GM08714 (cell line): ENCODE measurements at regions not wholly inside any gene's neighbourhood (a gene's known extent, or its start where the extent isn't known, plus 50 kb on each side); places are given as distances from the start of the nearest gene placed in this dataset.

Source experiments
- H3K4me3 ChIP-seq: fragments of 200-500 bp; sonication (Bioruptor generic); 2 replicates; pipeline ENCODE4 v1.5.1; 2014; ENCODE audit warnings: mild to moderate bottlenecking, low read length, inconsistent platforms
- ZNF274 ChIP-seq: IDR thresholded peaks from 2 replicates; pipeline ENCODE4 v1.6.1; 2012; ENCODE audit warnings: mild to moderate bottlenecking, low read depth, low read length

DNA sequence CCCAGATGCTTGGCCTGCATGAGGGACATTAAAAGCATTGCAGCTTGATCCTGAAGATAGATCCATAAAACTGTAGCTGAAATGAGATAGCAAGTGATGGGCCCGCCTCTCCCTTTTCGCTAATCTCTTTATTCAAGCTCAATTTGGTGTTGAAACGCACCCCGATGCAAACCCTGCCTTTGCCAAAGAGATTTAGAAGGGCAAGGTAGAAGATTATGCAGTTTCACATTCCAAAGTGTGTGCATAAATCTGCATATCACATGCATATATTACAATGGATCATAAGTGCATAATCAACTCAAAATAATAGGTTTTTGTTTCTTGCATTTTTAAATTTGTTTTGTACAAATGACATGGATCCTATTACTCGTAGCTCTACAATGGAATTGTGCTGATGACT is 80.1 kb upstream of the SHANK2 start:
- no peak overlapping the region for H3K4me3 ChIP-seq
- TF ChIP-seq ZNF274: no peak

DNA sequence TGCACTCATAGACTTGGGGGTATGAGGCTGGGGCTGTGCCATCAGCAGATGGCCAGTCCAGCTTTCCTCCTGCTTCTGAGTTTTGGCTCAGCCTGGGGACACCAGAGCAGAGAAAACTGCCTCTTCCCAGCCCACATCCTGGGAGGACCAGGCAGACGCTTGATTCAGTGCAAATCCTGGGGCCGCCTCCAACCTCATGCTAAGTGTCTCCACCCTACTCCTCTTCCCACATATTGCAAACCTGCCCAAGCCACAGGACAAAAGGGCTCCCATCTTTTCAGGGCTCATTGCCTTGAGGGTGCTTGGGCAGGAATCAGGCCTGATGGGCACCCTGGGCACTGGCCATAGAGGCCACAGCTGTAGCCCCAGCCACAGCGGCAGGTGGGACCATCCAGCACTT is 79.7 kb upstream of the SHANK2 start:
- no peak overlapping the region for H3K4me3 ChIP-seq

DNA sequence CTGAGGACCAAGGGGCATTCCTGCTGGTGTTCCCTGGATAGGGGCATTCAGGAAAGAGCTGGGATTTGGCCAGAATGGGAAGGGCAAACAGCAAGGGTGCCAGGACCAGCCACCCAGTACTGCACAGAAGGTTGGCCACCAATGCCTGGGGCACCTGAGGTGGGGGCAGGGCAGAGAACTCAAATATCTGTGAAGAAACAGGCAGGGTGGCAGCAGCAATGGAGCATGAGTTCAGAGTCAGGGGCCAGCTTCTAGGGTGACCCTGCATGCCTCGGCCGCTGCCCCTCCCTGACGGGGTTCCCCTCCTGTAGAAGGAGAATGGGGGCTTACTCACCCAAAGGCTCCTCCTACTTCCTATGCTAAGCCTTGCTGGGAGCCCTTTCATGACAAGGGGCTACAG is 79.3 kb upstream of the SHANK2 start:
- no peak overlapping the region for H3K4me3 ChIP-seq
- no peak for TF ChIP-seq ZNF274

More for the DNA sequence above, 79.7 kb upstream of the SHANK2 start:
- no peak for TF ChIP-seq ZNF274

DNA sequence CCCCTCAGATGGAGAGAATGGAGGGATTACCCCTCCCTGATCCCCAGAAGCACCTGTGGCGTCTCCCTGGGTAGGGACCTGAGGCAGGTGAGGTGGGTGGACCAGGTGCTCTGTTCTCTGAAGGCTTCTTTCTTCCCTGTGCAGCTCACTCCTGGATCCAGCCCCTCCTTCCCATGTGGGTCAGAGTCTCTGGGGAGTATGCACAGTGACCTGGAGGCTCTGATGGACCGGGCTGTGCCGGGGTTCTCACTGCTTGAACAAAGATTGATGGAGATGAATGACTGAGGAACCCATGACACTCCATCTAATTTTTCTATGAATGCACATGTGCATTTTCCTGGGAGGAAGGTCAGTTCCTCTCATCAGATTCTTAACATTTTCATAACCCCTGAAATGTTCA is 78.6 kb upstream of the SHANK2 start:
- TF ChIP-seq ZNF274: no peak
- no peak overlapping the region for H3K4me3 ChIP-seq

DNA sequence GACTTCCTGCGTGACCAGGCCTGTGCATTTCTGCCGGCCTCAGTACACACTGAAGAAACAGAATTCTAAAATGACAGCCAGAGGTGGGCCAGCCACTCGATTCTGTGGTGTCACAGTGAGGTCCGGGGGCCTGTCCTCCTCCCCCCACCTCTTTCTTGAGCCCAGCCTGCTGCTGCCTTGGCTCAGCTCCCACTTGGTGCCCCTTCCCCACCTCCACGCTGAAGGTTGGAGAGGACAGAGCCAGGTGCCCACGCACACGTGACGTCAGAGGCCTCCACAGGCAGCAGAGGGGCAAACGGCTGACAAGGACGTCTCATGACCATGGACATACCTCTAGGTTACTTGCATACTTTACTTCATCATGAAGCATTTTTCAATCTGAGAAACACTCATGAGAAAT is 78.0 kb upstream of the SHANK2 start:
- H3K4me3 ChIP-seq: no peak overlapping the region
- no peak for TF ChIP-seq ZNF274

DNA sequence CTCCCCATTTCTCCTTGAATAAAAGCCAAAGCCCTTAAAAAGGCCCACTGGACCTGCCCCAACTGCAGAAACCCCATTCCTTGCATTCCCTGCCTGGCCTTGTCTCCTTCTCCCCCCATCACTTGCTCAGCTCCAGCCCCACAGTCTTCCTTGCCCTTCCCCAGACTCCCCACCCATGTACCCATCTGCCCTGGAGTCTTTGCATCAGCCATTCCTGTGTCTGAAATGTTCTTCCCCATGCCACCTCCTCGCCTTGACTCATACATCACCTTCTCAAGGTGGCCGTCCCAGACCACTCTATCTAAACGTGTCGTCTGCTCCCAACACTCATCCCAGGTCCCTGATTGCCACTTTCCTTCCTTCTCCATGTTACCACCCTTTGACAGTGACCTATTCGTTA is 77.4 kb upstream of the SHANK2 start:
- no peak for TF ChIP-seq ZNF274
- no peak overlapping the region for H3K4me3 ChIP-seq

DNA sequence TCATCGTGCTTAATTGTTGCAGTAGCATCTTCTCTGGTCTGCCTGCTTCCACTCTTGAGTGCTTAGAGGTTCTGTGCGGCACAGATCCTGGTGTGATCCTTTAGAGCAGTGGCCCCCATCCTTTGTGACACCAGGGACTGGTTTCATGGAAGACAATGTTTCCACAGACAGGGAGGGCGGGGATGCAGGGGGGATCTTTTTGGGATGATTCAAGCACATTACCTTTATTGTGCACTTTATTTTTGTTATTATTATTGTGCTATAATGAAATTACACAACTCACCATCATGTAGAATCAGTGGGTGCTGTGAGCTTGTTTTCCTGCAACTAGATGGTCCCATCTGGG is 76.8 kb upstream of the SHANK2 start:
- TF ChIP-seq ZNF274: no peak
- H3K4me3 ChIP-seq: no peak overlapping the region

DNA sequence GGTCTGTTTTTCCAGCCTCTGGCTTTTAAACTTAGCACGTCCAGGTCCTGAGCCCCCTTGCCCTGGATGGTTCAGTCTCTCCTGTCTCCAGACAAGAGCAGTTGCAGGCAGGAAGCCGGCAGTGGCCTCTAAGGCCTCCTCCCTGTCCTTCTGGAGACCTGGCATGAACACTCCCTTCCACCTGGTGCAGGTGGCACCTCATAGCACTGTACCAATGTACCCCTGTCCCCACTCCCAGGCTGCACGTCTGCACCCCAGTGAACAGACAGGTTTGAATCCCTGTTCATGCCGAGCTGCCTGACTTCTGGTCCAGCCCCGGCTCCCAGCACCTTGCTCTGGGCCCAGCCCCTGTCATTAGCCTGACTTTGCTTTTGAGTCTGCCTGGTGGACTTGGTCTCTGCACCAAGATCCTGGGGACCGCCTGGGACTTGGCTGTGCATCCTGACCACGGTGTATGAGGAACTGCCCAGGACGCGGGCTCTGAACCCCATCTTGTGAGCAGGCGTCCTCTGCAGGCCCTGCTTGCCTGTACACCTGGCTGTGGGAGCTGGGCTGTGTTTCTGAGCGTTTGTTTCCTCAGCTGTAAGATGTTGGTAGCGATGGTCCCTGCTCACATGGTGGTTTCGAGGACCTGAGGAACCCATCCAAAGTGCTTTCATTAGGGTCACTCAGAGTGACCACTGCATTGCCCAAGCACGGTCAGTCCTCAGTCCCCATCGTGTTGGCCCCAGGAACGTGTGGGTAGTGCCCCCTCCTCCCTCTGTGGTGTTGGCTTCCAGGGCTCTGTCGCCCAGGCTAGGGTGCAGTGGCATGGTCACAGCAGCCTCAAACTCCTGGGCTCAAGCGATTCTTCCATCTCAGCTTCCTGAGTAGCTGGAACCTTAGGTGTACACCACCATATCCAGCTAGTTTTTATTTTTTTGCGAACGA is 75.0 kb upstream of the SHANK2 start:
- no peak for TF ChIP-seq ZNF274
- H3K4me3 ChIP-seq: no peak overlapping the region

DNA sequence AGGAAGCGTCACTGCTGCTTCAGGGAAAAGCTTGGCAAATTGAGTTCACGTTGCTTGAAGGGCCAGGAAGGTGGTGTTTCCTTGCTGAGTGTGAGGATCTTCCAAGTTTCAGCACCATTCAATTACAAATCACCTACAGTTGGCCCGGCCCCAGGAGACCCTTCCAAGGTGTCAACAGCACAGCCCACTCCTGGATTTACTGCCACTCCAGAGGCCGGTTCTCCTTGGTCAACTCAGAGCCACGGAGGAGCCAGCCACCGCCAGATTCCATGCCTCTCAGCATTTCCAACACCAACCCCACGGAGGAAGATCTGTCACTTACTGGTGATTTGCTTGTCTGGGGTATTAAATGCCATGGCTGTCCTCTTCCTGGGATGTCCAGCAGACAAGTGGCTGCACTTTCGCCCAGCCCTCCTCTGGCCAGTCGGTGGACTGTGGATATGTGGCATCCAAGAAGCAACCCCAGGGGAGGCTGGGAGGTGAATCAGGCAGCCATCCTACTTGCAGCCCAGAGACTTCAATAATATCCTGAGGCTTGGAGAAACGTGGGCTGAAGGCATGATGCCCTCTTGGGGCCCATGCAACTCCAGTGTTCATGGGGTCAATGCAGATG is 74.1 kb upstream of the SHANK2 start:
- H3K4me3 ChIP-seq: no peak overlapping the region
- no peak for TF ChIP-seq ZNF274

DNA sequence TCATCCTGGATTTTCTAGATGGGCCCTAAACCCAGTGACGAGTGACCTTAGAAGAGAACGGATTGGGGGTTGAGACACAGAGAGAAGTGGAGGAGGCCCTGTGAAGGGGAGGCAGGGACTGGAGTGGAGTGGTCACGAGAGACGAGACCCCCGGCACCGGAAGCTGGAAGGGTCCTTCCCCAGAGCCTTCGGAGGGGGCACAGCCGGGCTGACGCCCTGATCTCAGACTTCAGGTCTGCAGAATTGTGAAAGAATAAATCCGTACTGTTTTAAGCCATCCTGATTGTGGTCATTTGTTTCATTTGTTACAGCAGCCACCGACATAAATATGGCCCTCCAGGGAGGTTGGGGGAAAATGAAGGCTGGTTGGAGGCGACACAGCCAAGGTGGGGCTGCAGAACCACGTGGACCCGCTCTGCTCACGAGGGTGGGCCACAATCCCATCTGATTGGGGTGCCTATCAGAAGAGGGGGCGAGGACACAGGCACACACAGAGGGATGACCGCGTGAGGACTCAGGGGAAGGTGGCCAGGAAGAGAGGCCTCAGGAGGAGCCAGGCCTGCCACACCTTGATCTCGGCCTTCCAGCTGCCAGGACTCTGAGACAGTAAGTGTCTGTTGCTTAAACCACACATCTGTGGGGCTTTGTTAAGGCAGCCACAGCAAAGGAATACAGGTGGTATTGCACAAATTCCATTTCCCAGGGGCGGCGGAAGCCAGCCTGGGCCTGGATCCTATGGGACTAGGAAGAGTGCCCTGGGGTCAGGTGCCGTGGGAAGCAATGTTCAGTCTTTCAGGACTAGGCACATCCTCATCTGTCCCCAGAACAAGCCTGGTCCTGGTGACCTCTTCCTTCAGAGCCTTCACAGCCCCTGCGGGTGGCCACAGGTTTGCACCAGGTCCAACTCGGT is 73.3 kb upstream of the SHANK2 start:
- no peak for TF ChIP-seq ZNF274

DNA sequence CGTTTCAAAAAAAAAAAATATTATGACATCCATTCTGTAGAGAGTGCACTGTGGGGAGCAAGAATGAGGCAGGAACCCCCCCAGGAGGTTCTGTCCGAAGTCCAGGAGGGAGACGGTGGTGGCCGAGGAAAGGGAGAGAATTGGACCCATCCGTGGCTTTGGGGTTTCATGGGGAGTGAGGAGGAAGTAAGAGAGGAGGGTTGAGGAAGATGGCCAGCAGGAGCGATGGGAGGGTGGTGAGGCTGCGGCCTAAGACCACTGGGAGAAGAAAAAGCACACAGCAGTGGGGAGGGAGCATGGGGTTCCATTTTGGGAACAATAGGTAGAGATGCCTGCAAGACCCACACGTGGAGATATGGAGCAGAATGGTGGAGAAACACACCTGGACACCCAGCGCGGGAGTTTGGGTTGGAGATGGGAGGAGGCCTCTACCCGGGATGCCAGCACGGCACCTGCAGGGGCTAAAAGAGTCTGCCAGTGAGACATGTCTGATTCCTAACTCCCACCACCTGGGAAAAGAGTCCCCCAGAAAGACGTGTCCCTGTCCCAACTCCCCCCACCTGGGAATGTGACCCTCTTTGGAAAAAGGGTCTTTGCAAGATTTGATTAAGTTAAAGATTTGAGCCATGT is 72.5 kb upstream of the SHANK2 start:
- no peak for TF ChIP-seq ZNF274
- no peak overlapping the region for H3K4me3 ChIP-seq

More for the DNA sequence above, 73.3 kb upstream of the SHANK2 start:
- H3K4me3 ChIP-seq: no peak overlapping the region

DNA sequence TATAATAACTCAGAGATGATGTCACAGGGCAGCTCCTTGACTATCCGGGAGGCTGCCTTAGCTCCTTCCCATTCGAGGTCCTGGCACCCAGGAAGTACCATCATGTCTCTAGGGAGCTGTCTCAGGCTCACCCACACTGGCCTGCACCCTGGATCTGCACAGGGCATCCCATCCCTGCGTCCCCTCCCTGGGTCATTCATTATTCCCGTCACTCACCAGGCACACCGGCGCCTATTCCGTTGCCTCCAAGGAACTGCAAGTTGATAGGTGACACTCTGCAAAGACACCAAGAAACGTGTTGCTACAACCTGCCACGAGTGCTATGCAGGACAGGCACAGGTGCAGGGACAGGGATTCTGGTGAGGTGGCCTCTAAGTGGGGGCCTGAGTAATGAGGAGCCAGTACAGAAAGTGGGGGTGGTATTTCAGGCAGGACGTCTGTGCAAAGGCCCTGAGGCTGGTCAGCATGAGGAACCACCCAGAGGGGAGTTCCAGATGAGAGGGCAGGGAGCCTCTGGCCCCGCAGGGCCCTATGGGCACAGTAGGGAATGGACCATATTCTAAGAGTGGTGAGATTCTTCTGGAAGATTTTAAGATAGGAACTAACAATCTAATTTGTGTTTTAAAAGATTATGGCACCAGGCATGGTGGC is 71.6 kb upstream of the SHANK2 start:
- TF ChIP-seq ZNF274: no peak
- H3K4me3 ChIP-seq: no peak overlapping the region

DNA sequence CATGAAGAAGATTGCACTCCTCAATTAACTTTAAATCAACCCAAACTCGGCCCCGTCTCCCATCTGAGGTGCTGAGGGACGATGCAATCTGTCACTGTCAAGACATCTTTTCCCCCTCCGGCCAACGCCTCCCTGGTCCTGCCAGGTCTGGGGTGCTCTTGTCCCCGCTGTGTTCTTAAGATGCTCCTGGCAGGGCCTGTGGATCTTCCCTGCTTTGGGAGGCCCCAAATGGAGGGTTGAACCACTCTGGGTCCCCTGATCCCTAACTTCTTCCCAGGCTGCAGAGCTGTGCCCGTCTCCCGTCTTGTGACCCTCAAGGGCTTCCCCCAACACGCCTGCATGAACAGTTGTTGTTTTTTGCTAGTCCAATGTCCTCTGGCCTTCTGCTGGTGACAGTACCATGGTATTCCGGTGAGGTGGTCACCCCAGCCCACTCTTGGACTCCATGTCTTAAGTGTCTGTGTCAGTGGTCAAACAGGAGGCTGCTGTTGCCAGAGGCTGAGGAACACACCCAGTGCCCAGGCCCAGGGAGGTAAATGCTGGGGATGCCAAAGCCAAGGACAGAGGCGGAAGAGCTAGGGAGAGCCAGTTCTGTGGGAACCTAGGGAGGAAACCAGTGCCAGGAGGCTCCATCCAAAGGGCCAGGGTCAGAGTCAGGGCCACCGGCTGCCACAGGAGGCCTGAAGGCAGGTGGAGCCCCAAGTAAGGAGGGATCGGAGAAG is 70.6 kb upstream of the SHANK2 start:
- no peak overlapping the region for H3K4me3 ChIP-seq
- no peak for TF ChIP-seq ZNF274
